Upper lobe of left lung (tissue), 6 donors: ENCODE measurements at regions not wholly inside any gene's neighbourhood (a gene's known extent, or its start where the extent isn't known, plus 50 kb on each side); places are given as distances from the start of the nearest gene placed in this dataset.

ENCODE experiments used
- ATAC-seq, 2 donors: fragments of 200-7000 bp; cut with Tn5 transposase; one replicate each; pipeline ENCODE4 v1.9.1; 2022; ENCODE audit warnings: mild to moderate bottlenecking in 2 of 2, moderate library complexity in 2 of 2; ENCODE audit not compliant: low FRiP score in 2 of 2
- DNase-seq, 2 donors: peaks; one replicate each; pipeline ENCODE4 v3.0.0-alpha.2; 2019 to 2020
- H3K27ac ChIP-seq, 4 donors: fragments of 200-600 bp; sonication (generic); one replicate each; pipeline ENCODE4 v1.5.1; 2016 to 2019
- H3K27me3 ChIP-seq, 4 donors: fragments of 200-600 bp; sonication (generic); one replicate each; pipeline ENCODE4 v1.5.1; 2017 to 2019
- H3K36me3 ChIP-seq, 4 donors: fragments of 200-600 bp; sonication (generic); one replicate each; pipeline ENCODE4 v1.5.1; 2016 to 2019
- H3K4me1 ChIP-seq, 4 donors: fragments of 200-600 bp; sonication (generic); one replicate each; pipeline ENCODE4 v1.5.1; 2018 to 2019
- H3K4me3 ChIP-seq, 4 donors: fragments of 200-600 bp; sonication (generic); one replicate each; pipeline ENCODE4 v1.5.1; 2017 to 2019; ENCODE audit warnings: mild to moderate bottlenecking in 2 of 4, moderate library complexity in 1 of 4
- H3K9me3 ChIP-seq, 4 donors: fragments of 200-600 bp; sonication (generic); one replicate each; pipeline ENCODE4 v1.5.1; 2018 to 2019
- EP300 ChIP-seq, 4 donors: sonication (generic); formaldehyde crosslinking; IDR thresholded peaks; one replicate each; pipeline ENCODE4 v1.5.1; 2017; ENCODE audit warnings: antibody characterized with exemption in 4 of 4, control low read depth in 2 of 4
- POLR2A ChIP-seq, 4 donors: fragments of 450-650 bp; IDR thresholded peaks; one replicate each; pipeline ENCODE4 v1.5.1; 2016 to 2017; ENCODE audit warnings: antibody characterized with exemption in 4 of 4, mild to moderate bottlenecking in 2 of 4
- POLR2AphosphoS5 ChIP-seq, 2 donors: sonication (generic); formaldehyde crosslinking; IDR thresholded peaks; one replicate each; pipeline ENCODE4 v1.5.1; 2017; ENCODE audit warnings: antibody characterized with exemption in 2 of 2
- whole genome bisulfite sequencing, 2 donors: methylation state at CpG; one replicate each; pipeline ENCODE4 v1.1.5; 2017 to 2018; 5-methylcytosine and 5-hydroxymethylcytosine counted together
- TF ChIP-seq, protein P1 (sequence below), 6 experiments: fragments of 450-650 bp in 4 of 6; fragments of 200-600 bp in 2 of 6; sonication (generic) in 2 of 6; IDR thresholded peaks; one replicate each; pipeline ENCODE4 v1.5.1; 2016 to 2019; ENCODE audit warnings: antibody characterized with exemption in 6 of 6
- donor health status: DM: no; HTN: no; CAD: no; lungs with moderate emphysema.
- donor health status: DM: no; HTN: yes; CAD: no; lungs with severe emphysema.

DNA sequence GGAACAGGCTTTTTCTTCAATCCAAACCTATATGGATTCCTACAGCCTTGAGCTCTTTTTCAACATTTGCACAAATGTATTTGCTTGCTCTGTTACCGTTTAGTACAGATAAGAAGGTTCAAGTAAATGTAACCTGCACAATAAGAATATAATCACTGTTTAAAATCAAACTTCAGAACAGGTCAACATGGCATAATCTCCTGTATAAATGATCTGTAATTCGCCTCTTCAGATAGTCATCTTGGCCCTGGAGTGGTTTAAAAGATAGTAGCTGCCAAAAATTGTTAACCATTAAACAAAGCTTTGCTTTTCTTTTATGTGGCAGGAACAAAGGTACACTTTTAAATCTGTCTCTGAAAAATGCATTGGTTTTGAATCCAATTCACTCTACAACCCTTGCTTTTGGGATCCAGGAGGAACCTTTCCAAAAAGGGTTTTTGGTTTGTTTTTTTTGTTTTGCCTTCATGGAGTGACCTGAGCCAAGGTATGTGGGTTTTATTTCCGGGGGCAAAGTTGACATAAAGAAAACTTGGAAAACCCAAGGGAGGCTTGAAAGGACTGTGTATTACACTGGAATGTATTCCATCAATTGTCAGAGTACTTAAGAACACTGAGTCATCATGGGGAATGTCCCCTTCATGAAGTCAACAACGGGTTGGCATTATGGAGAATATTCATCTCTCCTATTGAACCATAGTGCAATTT is 210.4 kb upstream of the HCCS start:
- 28 to 40% methylated on average over 4 of the region's 4 CpGs for WGBS, 2 donors
- Histone ChIP-seq H3K27ac (no peak overlapping the region), H3K4me3 (no peak overlapping the region), H3K9me3 (no peaks in the 10 kb centered on the region), H3K27me3 (no peaks in the 10 kb centered on the region), H3K4me1 (no peaks in the 10 kb centered on the region), H3K36me3 (no peaks in the 10 kb centered on the region)
- DNase-seq (no peak), ATAC-seq (no peak)
- TF ChIP-seq EP300 (IDR thresholded peaks at IDR 0.05) (no peak), POLR2A (IDR thresholded peaks at IDR 0.05) (no peak), POLR2AphosphoS5 (IDR thresholded peaks at IDR 0.05) (no peak)
- TF ChIP-seq, protein P1, sequence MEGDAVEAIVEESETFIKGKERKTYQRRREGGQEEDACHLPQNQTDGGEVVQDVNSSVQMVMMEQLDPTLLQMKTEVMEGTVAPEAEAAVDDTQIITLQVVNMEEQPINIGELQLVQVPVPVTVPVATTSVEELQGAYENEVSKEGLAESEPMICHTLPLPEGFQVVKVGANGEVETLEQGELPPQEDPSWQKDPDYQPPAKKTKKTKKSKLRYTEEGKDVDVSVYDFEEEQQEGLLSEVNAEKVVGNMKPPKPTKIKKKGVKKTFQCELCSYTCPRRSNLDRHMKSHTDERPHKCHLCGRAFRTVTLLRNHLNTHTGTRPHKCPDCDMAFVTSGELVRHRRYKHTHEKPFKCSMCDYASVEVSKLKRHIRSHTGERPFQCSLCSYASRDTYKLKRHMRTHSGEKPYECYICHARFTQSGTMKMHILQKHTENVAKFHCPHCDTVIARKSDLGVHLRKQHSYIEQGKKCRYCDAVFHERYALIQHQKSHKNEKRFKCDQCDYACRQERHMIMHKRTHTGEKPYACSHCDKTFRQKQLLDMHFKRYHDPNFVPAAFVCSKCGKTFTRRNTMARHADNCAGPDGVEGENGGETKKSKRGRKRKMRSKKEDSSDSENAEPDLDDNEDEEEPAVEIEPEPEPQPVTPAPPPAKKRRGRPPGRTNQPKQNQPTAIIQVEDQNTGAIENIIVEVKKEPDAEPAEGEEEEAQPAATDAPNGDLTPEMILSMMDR (IDR thresholded peaks at IDR 0.05) = no peak

DNA sequence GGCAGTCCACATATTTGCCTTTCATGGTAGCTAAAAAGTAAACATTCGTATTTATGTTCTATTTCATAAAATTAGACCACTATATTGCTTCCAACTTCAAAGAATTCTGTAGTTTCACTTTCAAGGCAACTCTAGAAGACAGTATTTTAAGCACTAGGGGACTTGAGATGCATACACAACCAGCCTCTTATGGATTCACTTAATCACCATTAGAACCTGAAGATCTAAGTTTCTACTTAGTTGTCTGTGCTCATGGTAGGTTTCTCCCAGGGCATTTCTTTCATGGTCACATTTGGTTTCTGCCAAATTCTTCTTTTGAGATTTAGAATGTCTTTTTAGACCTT is 209.9 kb upstream of the HCCS start:
- DNase-seq (no peak), ATAC-seq (no peak)
- no peaks in the 10 kb centered on the region for H3K9me3 ChIP-seq
- no peaks in the 10 kb centered on the region for H3K27me3 ChIP-seq
- H3K4me1 ChIP-seq = no peaks in the 10 kb centered on the region
- no peak overlapping the region for H3K27ac ChIP-seq
- TF ChIP-seq, protein P1 (IDR thresholded peaks at IDR 0.05) = no peak
- no peak for TF ChIP-seq EP300 (IDR thresholded peaks at IDR 0.05)
- no peak for TF ChIP-seq POLR2AphosphoS5 (IDR thresholded peaks at IDR 0.05)
- TF ChIP-seq POLR2A (IDR thresholded peaks at IDR 0.05) = no peak
- no peak overlapping the region for H3K4me3 ChIP-seq
- 49 to 86% methylated on average over 1 of the region's 1 CpG for WGBS, 2 donors
- H3K36me3 ChIP-seq = no peaks in the 10 kb centered on the region

DNA sequence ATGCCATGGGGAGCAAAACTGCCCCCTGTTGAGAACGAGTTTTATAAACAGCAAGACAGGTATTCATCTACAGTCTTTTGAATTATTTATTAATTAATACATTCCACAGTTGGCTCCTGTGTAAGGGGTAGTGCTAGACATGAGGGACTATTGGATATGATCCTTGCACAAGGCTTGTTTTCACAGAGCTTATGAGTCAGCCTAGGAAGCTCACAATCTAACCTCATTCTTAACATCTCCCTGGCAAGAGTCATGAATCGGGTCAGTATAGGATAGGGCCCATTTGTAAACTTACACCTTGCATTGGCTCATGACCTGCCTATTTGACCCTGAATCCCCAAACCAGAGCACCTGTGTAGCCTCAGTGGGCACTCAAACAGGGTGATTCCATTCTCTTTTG is 209.1 kb upstream of the HCCS start:
- H3K4me1 ChIP-seq = no peaks in the 10 kb centered on the region
- no peak for TF ChIP-seq POLR2A (IDR thresholded peaks at IDR 0.05)
- TF ChIP-seq, protein P1 (IDR thresholded peaks at IDR 0.05) = no peak
- H3K27me3 ChIP-seq = no peaks in the 10 kb centered on the region
- DNase-seq (no peak), ATAC-seq (no peak)
- no peak overlapping the region for H3K27ac ChIP-seq
- H3K36me3 ChIP-seq = no peaks in the 10 kb centered on the region
- 81 to 95% methylated on average over 2 of the region's 2 CpGs for WGBS, 2 donors
- no peaks in the 10 kb centered on the region for H3K9me3 ChIP-seq
- H3K4me3 ChIP-seq = no peak overlapping the region

DNA sequence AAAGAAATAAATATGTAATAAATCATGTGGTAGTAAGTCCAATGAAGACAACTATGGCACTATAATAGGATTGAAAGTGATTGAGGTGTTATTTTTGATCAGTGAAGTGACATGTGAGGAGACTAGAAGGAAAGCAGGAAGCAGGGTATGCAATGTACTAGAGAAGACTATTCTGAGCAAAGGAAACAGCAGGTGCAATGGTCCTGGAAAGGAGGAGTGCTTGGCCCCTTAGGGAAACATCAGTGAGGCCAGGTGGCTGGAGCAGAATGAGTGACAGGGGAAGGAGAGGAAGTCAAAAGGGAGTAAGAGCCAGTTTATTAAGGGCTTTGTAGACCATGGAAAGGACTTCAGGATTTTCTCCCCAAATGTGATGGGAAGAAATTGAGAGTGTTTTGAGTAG is 207.6 kb upstream of the HCCS start:
- H3K27ac ChIP-seq = no peak overlapping the region
- DNase-seq (no peak), ATAC-seq (no peak)
- TF ChIP-seq, protein P1 (IDR thresholded peaks at IDR 0.05) = no peak
- TF ChIP-seq POLR2AphosphoS5 (IDR thresholded peaks at IDR 0.05) = no peak
- no peak for TF ChIP-seq POLR2A (IDR thresholded peaks at IDR 0.05)
- no peak overlapping the region for H3K4me3 ChIP-seq
- H3K9me3 ChIP-seq = no peaks in the 10 kb centered on the region
- no peaks in the 10 kb centered on the region for H3K4me1 ChIP-seq
- H3K36me3 ChIP-seq = no peaks in the 10 kb centered on the region
- no peaks in the 10 kb centered on the region for H3K27me3 ChIP-seq

DNA sequence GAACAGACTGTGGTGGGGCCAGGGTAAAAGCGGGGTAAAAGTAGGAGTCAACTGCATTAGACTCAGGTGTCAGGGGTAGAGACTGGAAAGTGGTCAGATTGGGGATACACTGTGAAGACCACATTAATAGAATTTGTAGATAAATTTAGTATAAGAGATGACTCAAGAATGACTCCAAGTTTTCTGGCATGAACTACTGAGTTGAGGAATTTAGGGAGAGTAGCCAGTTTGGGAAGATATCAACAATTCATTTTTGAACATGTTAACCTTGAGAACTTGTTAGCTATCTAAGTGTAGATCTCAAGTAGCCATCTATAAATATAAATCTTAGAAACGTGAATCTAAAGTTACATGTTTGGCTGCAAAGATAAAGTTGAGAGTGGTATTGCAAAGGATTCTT is 206.9 kb upstream of the HCCS start:
- DNase-seq (no peak), ATAC-seq (no peak)
- H3K27ac ChIP-seq = no peak overlapping the region
- no peak for TF ChIP-seq EP300 (IDR thresholded peaks at IDR 0.05)
- no peak for TF ChIP-seq POLR2AphosphoS5 (IDR thresholded peaks at IDR 0.05)
- H3K4me3 ChIP-seq = no peak overlapping the region
- H3K36me3 ChIP-seq = no peaks in the 10 kb centered on the region
- H3K4me1 ChIP-seq = no peaks in the 10 kb centered on the region
- 53 to 78% methylated on average over 2 of the region's 2 CpGs for WGBS, 2 donors
- H3K27me3 ChIP-seq = no peaks in the 10 kb centered on the region
- no peaks in the 10 kb centered on the region for H3K9me3 ChIP-seq
